HUES6 (cell line): ENCODE measurements at regions not wholly inside any gene's neighbourhood (a gene's known extent, or its start where the extent isn't known, plus 50 kb on each side); places are given as distances from the start of the nearest gene placed in this dataset.

ENCODE experiments used
- H3K27ac ChIP-seq: 2 replicates; pipeline ENCODE4 v1.7.0; 2013; ENCODE audit warnings: low read depth, mild to moderate bottlenecking, low read length, inconsistent platforms
- H3K27me3 ChIP-seq: 2 replicates; pipeline ENCODE4 v1.6.1; 2013; ENCODE audit warnings: low read length; ENCODE audit not compliant: control insufficient read depth, insufficient read depth
- H3K36me3 ChIP-seq: 2 replicates; pipeline ENCODE4 v1.6.1; 2013; ENCODE audit warnings: low read length; ENCODE audit not compliant: control insufficient read depth, insufficient read depth
- H3K4me1 ChIP-seq: 2 replicates; pipeline ENCODE4 v1.6.1; 2013; ENCODE audit warnings: low read length; ENCODE audit not compliant: control insufficient read depth, insufficient read depth
- H3K4me3 ChIP-seq: 2 replicates; pipeline ENCODE4 v1.5.1; 2013; ENCODE audit warnings: low read depth, low read length
- H3K9ac ChIP-seq: one replicate; pipeline ENCODE4 v1.6.1; 2013; ENCODE audit warnings: mild to moderate bottlenecking, low read length
- H3K9me3 ChIP-seq: 2 replicates; pipeline ENCODE4 v1.6.1; 2013; ENCODE audit warnings: low read depth, low read length; ENCODE audit not compliant: control insufficient read depth, insufficient read depth

DNA sequence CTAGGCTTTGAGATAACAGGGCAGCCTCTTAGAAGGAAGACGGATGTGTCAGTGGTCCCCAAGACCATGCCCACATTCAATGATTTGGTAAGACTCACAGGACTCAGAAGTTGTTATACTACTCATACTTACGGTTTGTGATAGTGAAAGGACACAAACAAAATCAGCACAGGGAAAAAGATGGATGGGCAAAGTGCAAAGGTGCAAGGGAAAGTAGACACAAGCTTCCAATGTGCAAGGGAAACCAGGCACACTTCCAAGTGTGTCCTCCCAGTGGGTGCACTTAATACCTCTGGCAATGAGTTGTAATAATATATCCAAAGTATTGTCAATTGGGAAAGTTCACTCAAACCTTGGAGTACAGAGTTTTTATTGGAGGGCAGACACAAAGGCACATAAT, 53.8 kb upstream of the VCX start:
- Histone ChIP-seq H3K4me1 (no peaks in the 10 kb centered on the region), H3K9me3 (peaks cover 14% of the 10 kb centered on the region), H3K36me3 (no peaks in the 10 kb centered on the region), H3K27me3 (peaks cover 3% of the 10 kb centered on the region; the same call in 1 of the 2 replicates), H3K4me3 (no peak overlapping the region), H3K9ac (no peak overlapping the region), H3K27ac (no peak overlapping the region)

- Histone ChIP-seq H3K27me3 (no peaks in the 10 kb centered on the region; the same call in 1 of the 2 replicates), H3K4me1 (no peaks in the 10 kb centered on the region), H3K9ac (no peak overlapping the region), H3K27ac (no peak overlapping the region), H3K9me3 (peaks cover 14% of the 10 kb centered on the region), H3K36me3 (no peaks in the 10 kb centered on the region), H3K4me3 (no peak overlapping the region)
Observed at GRCh38 chrX:7788334-7788733, 54.6 kb upstream of the VCX start.

DNA sequence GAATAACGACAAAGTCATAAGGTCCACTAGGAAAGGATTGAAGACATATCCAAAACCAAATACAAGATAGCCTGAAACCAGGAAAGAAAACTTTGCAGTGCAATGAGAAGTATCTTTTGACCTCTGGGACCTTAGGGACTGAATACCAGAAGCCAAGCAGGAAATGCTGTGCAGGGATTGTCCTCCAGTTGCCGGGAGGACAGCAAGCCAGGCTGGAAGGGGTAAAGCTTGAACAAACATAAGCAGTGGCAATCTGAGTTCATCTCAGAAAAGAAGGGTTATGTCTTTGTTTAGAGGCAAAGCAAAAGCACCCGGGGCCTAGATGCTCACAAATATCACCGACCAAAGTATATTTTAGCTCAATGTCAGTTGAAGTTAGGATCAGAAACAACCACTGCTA, 55.3 kb upstream of the VCX start:
- H3K9ac ChIP-seq, result no peak overlapping the region
- H3K36me3 ChIP-seq, result no peaks in the 10 kb centered on the region
- no peaks in the 10 kb centered on the region for H3K4me1 ChIP-seq
- no peak overlapping the region for H3K27ac ChIP-seq
- H3K27me3 ChIP-seq, result no peaks in the 10 kb centered on the region; the same call in 1 of the 2 replicates
- no peak overlapping the region for H3K4me3 ChIP-seq
- H3K9me3 ChIP-seq, result peaks cover 14% of the 10 kb centered on the region

GRCh38 chrX:7784580-7784979, 58.4 kb upstream of the VCX start:
- H3K4me3 ChIP-seq, result no peak overlapping the region
- H3K9ac ChIP-seq, result no peak overlapping the region
- no peaks in the 10 kb centered on the region; the same call in 1 of the 2 replicates for H3K27me3 ChIP-seq
- H3K27ac ChIP-seq, result no peak overlapping the region
- H3K36me3 ChIP-seq, result no peaks in the 10 kb centered on the region
- H3K4me1 ChIP-seq, result no peaks in the 10 kb centered on the region
- H3K9me3 ChIP-seq, result peaks cover 7% of the 10 kb centered on the region; the same call in 1 of the 2 replicates

GRCh38 chrX:7779644-7780043, 63.3 kb upstream of the VCX start:
- Histone ChIP-seq H3K4me3 (no peak overlapping the region), H3K27me3 (no peaks in the 10 kb centered on the region; the same call in 1 of the 2 replicates), H3K9me3 (no peaks in the 10 kb centered on the region), H3K36me3 (no peaks in the 10 kb centered on the region), H3K4me1 (no peaks in the 10 kb centered on the region), H3K27ac (no peak overlapping the region), H3K9ac (no peak overlapping the region)

DNA sequence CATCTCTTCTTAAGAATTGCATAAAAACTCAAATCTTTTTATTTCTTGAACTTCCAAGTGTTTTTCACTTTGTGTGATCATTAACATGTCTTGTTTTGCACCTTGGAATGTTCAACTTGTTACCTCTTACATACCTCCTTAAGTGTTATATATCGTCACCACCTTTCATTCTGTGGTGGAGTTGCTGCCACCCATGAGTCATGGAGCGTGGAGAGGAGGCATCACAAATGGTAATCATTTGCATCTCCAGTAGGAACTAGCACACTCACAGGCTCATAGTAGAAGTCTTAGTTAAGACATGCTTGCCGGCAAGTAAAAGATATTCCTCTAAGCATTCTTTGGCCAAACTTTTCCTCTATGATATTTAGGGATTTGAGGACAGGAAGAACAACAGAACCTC, 67.0 kb upstream of the VCX start:
- Histone ChIP-seq H3K9ac (no peak overlapping the region), H3K4me1 (no peaks in the 10 kb centered on the region), H3K36me3 (no peaks in the 10 kb centered on the region), H3K27ac (no peak overlapping the region), H3K4me3 (no peak overlapping the region), H3K9me3 (no peaks in the 10 kb centered on the region), H3K27me3 (no peaks in the 10 kb centered on the region; the same call in 1 of the 2 replicates)

- H3K9ac ChIP-seq, result no peak overlapping the region
- H3K9me3 ChIP-seq, result peaks cover 8% of the 10 kb centered on the region; the same call in 1 of the 2 replicates
- H3K4me3 ChIP-seq, result no peak overlapping the region
- no peaks in the 10 kb centered on the region for H3K36me3 ChIP-seq
- no peaks in the 10 kb centered on the region; the same call in 1 of the 2 replicates for H3K27me3 ChIP-seq
- no peaks in the 10 kb centered on the region for H3K4me1 ChIP-seq
- no peak overlapping the region for H3K27ac ChIP-seq
Observed at GRCh38 chrX:7771788-7772438, 71.1 kb upstream of the VCX start.

DNA sequence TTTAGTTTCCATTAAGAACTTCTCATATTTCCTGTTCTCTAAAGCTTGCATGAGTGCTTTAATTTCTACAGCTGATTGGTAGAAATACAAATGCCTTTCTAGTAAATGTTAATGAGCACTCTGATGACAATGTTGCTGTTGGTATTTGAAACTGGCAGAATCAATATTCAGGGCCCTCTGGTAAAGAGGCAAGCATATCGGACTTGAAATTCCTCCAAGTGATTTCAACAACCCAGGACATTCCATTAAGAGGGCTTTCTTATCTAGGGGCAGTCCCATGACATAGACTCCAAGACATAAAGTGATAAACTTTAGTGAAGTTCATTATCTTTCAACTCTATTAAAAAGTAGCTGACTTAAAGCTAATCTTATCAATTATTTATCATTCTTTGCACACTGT, 83.1 kb upstream of the VCX start:
- Histone ChIP-seq H3K4me1 (no peaks in the 10 kb centered on the region), H3K9me3 (no peaks in the 10 kb centered on the region; the same call in 1 of the 2 replicates), H3K27me3 (no peaks in the 10 kb centered on the region)

GRCh38 chrX:7746856-7747255, 96.1 kb upstream of the VCX start:
- no peak overlapping the region for H3K4me3 ChIP-seq
- H3K27me3 ChIP-seq, result no peaks in the 10 kb centered on the region
- no peaks in the 10 kb centered on the region for H3K9me3 ChIP-seq
- no peak overlapping the region for H3K27ac ChIP-seq
- H3K9ac ChIP-seq, result no peak overlapping the region
- H3K36me3 ChIP-seq, result no peaks in the 10 kb centered on the region
- no peaks in the 10 kb centered on the region for H3K4me1 ChIP-seq

More for the DNA sequence above, 83.1 kb upstream of the VCX start:
- H3K27ac ChIP-seq, result no peak overlapping the region
- no peak overlapping the region for H3K4me3 ChIP-seq
- no peak overlapping the region for H3K9ac ChIP-seq
- H3K36me3 ChIP-seq, result no peaks in the 10 kb centered on the region

DNA sequence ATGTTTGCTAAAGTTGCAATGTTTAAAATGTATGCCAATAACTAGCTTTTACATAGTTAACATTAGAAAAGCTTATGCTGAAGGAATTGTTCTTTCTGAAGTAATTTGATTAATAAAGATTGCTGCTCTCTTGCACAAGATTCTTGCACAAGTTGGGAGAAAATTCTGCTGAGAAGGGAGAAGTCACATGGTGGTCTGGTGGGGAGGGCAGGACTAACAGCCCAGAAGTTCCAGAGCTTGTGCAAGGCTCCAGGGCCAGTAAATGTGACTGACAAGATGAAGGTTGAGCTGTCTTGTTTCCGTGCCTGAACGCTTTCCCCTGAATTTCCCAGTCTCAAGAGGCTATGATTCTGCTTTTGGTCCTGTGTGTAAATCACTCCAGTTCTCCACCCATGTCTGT, 112.9 kb upstream of the VCX start:
- Histone ChIP-seq H3K9me3 (no peaks in the 10 kb centered on the region), H3K4me1 (no peaks in the 10 kb centered on the region), H3K27me3 (no peaks in the 10 kb centered on the region), H3K36me3 (no peaks in the 10 kb centered on the region), H3K27ac (no peak overlapping the region), H3K9ac (no peak overlapping the region), H3K4me3 (no peak overlapping the region)

GRCh38 chrX:7720519-7720918, 122.5 kb upstream of the VCX start:
- Histone ChIP-seq H3K4me3 (no peak overlapping the region), H3K27me3 (no peaks in the 10 kb centered on the region; the same call in 1 of the 2 replicates), H3K27ac (no peak overlapping the region), H3K9ac (no peak overlapping the region), H3K36me3 (no peaks in the 10 kb centered on the region), H3K9me3 (no peaks in the 10 kb centered on the region), H3K4me1 (peaks cover 8% of the 10 kb centered on the region)
